HCT116 (cell line): ENCODE measurements at regions not wholly inside any gene's neighbourhood (a gene's known extent, or its start where the extent isn't known, plus 50 kb on each side); places are given as distances from the start of the nearest gene placed in this dataset.

Experiments
- ATAC-seq: fragments of 200-7000 bp; cut with Tn5 transposase; 2 replicates; pipeline ENCODE4 v1.9.1; 2020; ENCODE audit warnings: mild to moderate bottlenecking, moderate library complexity
- BruUV-seq: library from RNA; stranded (reverse); fragments of 400-500 nt; replicated peaks from 2 replicates; lab custom pipeline; 2021; lab: Mats Ljungman, UMichigan
- CTCF ChIA-PET: fragments of 300-600 bp; sonication (Branson Sonifier 250); formaldehyde crosslinking; loops from one replicate; lab custom pipeline; 2021; ENCODE audit warnings: antibody characterized with exemption; lab: Charles Lee
- POLR2A ChIA-PET: fragments of 300-600, 350-600 bp; sonication (Branson Sonifier 250); formaldehyde crosslinking; loops from one replicate; lab custom pipeline; 2021; ENCODE audit warnings: antibody characterized with exemption; lab: Charles Lee
- RAD21 ChIA-PET, 2 experiments: fragments of 300-600 bp; sonication (Branson Sonifier 250); formaldehyde crosslinking; loops; one replicate each; lab custom pipeline; 2023; ENCODE audit warnings: low total read pairs in 2 of 2; ENCODE audit not compliant: uncharacterized antibody in 2 of 2, unreplicated experiment in 2 of 2, low non-redundant PET in 1 of 2; lab: Charles Lee
- DNase-seq: peaks from one replicate; pipeline ENCODE4 v3.0.0-alpha.2; 2010; ENCODE audit warnings: low read depth, low spot score
- H2AFZ ChIP-seq: fragments of 200-600 bp; shearing (Covaris generic), sonication (generic); 2 replicates; pipeline ENCODE4 v1.6.1; 2017; ENCODE audit warnings: low read depth, mixed run types, mixed read lengths, antibody characterized with exemption, low read length; ENCODE audit not compliant: poor library complexity, severe bottlenecking
- H3K27ac ChIP-seq: 2 replicates; pipeline ENCODE4 v1.5.1; 2012; ENCODE audit warnings: low read depth, low read length
- H3K27me3 ChIP-seq: fragments of 200-600 bp; sonication (generic); 2 replicates; pipeline ENCODE4 v1.6.1; 2016; ENCODE audit warnings: mixed run types, low read length, mixed read lengths; ENCODE audit not compliant: insufficient read depth
- H3K36me3 ChIP-seq, 2 experiments: fragments of 200-500 bp in 1 of 2; fragments of 200-600 bp in 1 of 2; sonication (Bioruptor generic) in 1 of 2; sonication (generic) in 1 of 2; 2 replicates each; pipeline versions ENCODE4 v1.5.1 to v1.6.1; 2014 to 2016; ENCODE audit warnings: low read length in 2 of 2, inconsistent platforms in 1 of 2, mixed read lengths in 1 of 2, mixed run types in 1 of 2; ENCODE audit not compliant: insufficient read depth in 2 of 2, control insufficient read depth in 1 of 2
- H3K4me1 ChIP-seq, 2 experiments: fragments of 200-600 bp in 1 of 2; sonication (generic) in 1 of 2; 2 replicates each; pipeline versions ENCODE4 v1.5.1 to v1.6.1; 2012 to 2017; ENCODE audit warnings: low read length in 2 of 2, inconsistent platforms in 1 of 2, mild to moderate bottlenecking in 1 of 2, mixed read lengths in 1 of 2, mixed run types in 1 of 2, moderate library complexity in 1 of 2; ENCODE audit not compliant: insufficient read depth in 2 of 2, control insufficient read depth in 1 of 2
- H3K4me2 ChIP-seq: fragments of 200-600 bp; sonication (generic); 2 replicates; pipeline ENCODE4 v1.6.1; 2017; ENCODE audit warnings: mixed run types, low read length, mixed read lengths
- H3K4me3 ChIP-seq, 2 experiments: fragments of 200-600 bp in 1 of 2; sonication (generic) in 1 of 2; replicated peaks in 1 of 2; 2 replicates each; pipeline ENCODE4 v1.5.1; 2011 to 2016; ENCODE audit warnings: low read length in 2 of 2, control low read depth in 1 of 2, low read depth in 1 of 2, mild to moderate bottlenecking in 1 of 2, mixed read lengths in 1 of 2, mixed run types in 1 of 2
- H3K79me2 ChIP-seq: fragments of 200-600 bp; sonication (generic); 2 replicates; pipeline ENCODE4 v1.6.1; 2017; ENCODE audit warnings: mild to moderate bottlenecking, mixed run types, low read length, moderate library complexity, mixed read lengths; ENCODE audit not compliant: insufficient read depth
- H3K9ac ChIP-seq: fragments of 200-600 bp; sonication (generic); 2 replicates; pipeline ENCODE4 v1.6.1; 2016; ENCODE audit warnings: low read length, mixed read lengths
- H3K9me2 ChIP-seq: fragments of 200-600 bp; sonication (generic), shearing (Covaris generic); 2 replicates; pipeline ENCODE4 v1.6.1; 2017; ENCODE audit warnings: mixed run types, mild to moderate bottlenecking, moderate library complexity; ENCODE audit not compliant: insufficient read depth
- H3K9me3 ChIP-seq, 2 experiments: fragments of 200-500 bp in 1 of 2; fragments of 200-600 bp in 1 of 2; sonication (Bioruptor generic) in 1 of 2; sonication (generic) in 1 of 2; 2 replicates each; pipeline ENCODE4 v1.6.1; 2014 to 2017; ENCODE audit warnings: low read length in 2 of 2, mixed read lengths in 2 of 2, inconsistent platforms in 1 of 2, low read depth in 1 of 2, mild to moderate bottlenecking in 1 of 2, mixed run types in 1 of 2, moderate library complexity in 1 of 2; ENCODE audit not compliant: control insufficient read depth in 1 of 2, insufficient read depth in 1 of 2
- H4K20me1 ChIP-seq: fragments of 200-600 bp; sonication (generic), shearing (Covaris generic); 2 replicates; pipeline ENCODE4 v1.6.1; 2017; ENCODE audit warnings: mixed run types, mild to moderate bottlenecking, moderate library complexity; ENCODE audit not compliant: insufficient read depth
- CBX3 ChIP-seq: IDR thresholded peaks from 2 replicates; pipeline ENCODE4 v1.6.1; 2012; ENCODE audit warnings: low read depth
- FOSL1 ChIP-seq: IDR thresholded peaks from 2 replicates; pipeline ENCODE4 v1.6.1; 2012; ENCODE audit warnings: low read depth
- JUND ChIP-seq: IDR thresholded peaks from 2 replicates; pipeline ENCODE4 v1.6.1; 2012
- POLR2AphosphoS5 ChIP-seq: IDR thresholded peaks from 2 replicates; pipeline ENCODE4 v1.6.1; 2011; ENCODE audit warnings: mild to moderate bottlenecking, low read depth, low read length, moderate library complexity
- SIN3A ChIP-seq: IDR thresholded peaks from 2 replicates; pipeline ENCODE4 v1.6.1; 2012; ENCODE audit warnings: low read depth
- ZNF274 ChIP-seq: fragments of 200-500 bp; sonication (Bioruptor generic); IDR thresholded peaks from 2 replicates; pipeline ENCODE4 v1.6.1; 2014; ENCODE audit warnings: mild to moderate bottlenecking, low read depth, low read length, inconsistent platforms
- intact Hi-C: fragments of 100-400 bp; cut with micrococcal nuclease; formaldehyde crosslinking; loops from 2 replicates; pipeline ENCODE4 v1.10.0; 2022
- TF ChIP-seq, protein P1 (sequence below): IDR thresholded peaks from 2 replicates; pipeline ENCODE4 v1.6.1; 2012; ENCODE audit warnings: low read depth
- TF ChIP-seq, protein P2 (sequence below): IDR thresholded peaks from 2 replicates; pipeline ENCODE4 v1.6.1; 2011; ENCODE audit warnings: mild to moderate bottlenecking, low read length, moderate library complexity; ENCODE audit not compliant: insufficient replicate concordance; ENCODE audit errors: extremely low read depth

DNA sequence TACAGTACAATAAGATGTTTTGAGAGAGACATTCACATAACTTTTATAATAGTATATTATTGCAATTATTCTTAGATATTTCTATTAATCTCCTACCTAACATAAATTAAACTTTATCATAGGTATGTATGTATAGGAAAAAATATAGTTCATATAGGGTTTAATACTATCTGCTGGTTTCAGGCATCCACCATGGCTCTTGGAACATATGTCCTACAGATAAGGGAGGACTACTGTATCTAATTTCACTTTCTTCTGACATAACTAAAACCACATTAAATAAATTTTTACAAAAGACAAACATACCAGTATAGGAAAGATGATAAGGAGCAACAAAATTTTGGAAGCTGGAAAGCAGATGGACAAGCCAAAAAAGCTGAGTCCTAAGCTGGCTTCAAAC, 67.9 kb upstream of the TMEM17 start:
- BruUV-seq, result no TSS peak
- CTCF ChIA-PET, result no interaction called here
- no peak for ATAC-seq
- RAD21 ChIA-PET, result no interaction called here
- TF ChIP-seq SIN3A (no peak), POLR2AphosphoS5 (no peak), FOSL1 (no peak), ZNF274 (no peak), CBX3 (no peak), JUND (no peak)
- TF ChIP-seq, protein P1, sequence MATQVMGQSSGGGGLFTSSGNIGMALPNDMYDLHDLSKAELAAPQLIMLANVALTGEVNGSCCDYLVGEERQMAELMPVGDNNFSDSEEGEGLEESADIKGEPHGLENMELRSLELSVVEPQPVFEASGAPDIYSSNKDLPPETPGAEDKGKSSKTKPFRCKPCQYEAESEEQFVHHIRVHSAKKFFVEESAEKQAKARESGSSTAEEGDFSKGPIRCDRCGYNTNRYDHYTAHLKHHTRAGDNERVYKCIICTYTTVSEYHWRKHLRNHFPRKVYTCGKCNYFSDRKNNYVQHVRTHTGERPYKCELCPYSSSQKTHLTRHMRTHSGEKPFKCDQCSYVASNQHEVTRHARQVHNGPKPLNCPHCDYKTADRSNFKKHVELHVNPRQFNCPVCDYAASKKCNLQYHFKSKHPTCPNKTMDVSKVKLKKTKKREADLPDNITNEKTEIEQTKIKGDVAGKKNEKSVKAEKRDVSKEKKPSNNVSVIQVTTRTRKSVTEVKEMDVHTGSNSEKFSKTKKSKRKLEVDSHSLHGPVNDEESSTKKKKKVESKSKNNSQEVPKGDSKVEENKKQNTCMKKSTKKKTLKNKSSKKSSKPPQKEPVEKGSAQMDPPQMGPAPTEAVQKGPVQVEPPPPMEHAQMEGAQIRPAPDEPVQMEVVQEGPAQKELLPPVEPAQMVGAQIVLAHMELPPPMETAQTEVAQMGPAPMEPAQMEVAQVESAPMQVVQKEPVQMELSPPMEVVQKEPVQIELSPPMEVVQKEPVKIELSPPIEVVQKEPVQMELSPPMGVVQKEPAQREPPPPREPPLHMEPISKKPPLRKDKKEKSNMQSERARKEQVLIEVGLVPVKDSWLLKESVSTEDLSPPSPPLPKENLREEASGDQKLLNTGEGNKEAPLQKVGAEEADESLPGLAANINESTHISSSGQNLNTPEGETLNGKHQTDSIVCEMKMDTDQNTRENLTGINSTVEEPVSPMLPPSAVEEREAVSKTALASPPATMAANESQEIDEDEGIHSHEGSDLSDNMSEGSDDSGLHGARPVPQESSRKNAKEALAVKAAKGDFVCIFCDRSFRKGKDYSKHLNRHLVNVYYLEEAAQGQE, result no peak
- TF ChIP-seq, protein P2, sequence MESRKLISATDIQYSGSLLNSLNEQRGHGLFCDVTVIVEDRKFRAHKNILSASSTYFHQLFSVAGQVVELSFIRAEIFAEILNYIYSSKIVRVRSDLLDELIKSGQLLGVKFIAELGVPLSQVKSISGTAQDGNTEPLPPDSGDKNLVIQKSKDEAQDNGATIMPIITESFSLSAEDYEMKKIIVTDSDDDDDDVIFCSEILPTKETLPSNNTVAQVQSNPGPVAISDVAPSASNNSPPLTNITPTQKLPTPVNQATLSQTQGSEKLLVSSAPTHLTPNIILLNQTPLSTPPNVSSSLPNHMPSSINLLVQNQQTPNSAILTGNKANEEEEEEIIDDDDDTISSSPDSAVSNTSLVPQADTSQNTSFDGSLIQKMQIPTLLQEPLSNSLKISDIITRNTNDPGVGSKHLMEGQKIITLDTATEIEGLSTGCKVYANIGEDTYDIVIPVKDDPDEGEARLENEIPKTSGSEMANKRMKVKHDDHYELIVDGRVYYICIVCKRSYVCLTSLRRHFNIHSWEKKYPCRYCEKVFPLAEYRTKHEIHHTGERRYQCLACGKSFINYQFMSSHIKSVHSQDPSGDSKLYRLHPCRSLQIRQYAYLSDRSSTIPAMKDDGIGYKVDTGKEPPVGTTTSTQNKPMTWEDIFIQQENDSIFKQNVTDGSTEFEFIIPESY, result no peak
- peak overlapping the region; percentile 82 for H2AFZ ChIP-seq
- intact Hi-C loops, result no loop called here
- POLR2A ChIA-PET, result no interaction called here
- H3K27ac ChIP-seq, result peak overlapping the region; percentile 11; the same call in 1 of the 2 replicates
- no peaks in the 10 kb centered on the region for H4K20me1 ChIP-seq
- H3K27me3 ChIP-seq, result no peaks in the 10 kb centered on the region
- H3K9me2 ChIP-seq, result no peaks in the 10 kb centered on the region
- H3K4me1 ChIP-seq, result peaks cover 54 to 70% of the 10 kb centered on the region in 2 experiments
- no peak for DNase-seq
- peaks cover 0 to 31% of the 10 kb centered on the region in 2 experiments; a peak in 1 of 4 replicates for H3K36me3 ChIP-seq
- no peak overlapping the region for H3K4me2 ChIP-seq
- no peak overlapping the region for H3K9ac ChIP-seq
- no peaks in the 10 kb centered on the region for H3K79me2 ChIP-seq
- no peak overlapping the region for H3K4me3 ChIP-seq
- peaks cover 0 to 8% of the 10 kb centered on the region in 2 experiments; a peak in 1 of 4 replicates for H3K9me3 ChIP-seq
